HCT116 (cell line): ENCODE measurements at regions not wholly inside any gene's neighbourhood (a gene's known extent, or its start where the extent isn't known, plus 50 kb on each side); places are given as distances from the start of the nearest gene placed in this dataset.

ENCODE experiments used
- ATAC-seq: fragments of 200-7000 bp; cut with Tn5 transposase; 2 replicates; pipeline ENCODE4 v1.9.1; 2020; ENCODE audit warnings: mild to moderate bottlenecking, moderate library complexity
- BruUV-seq: library from RNA; stranded (reverse); fragments of 400-500 nt; replicated peaks from 2 replicates; lab custom pipeline; 2021; lab: Mats Ljungman, UMichigan
- CTCF ChIA-PET: fragments of 300-600 bp; sonication (Branson Sonifier 250); formaldehyde crosslinking; loops from one replicate; lab custom pipeline; 2021; ENCODE audit warnings: antibody characterized with exemption; lab: Charles Lee
- POLR2A ChIA-PET: fragments of 300-600, 350-600 bp; sonication (Branson Sonifier 250); formaldehyde crosslinking; loops from one replicate; lab custom pipeline; 2021; ENCODE audit warnings: antibody characterized with exemption; lab: Charles Lee
- RAD21 ChIA-PET, 2 experiments: fragments of 300-600 bp; sonication (Branson Sonifier 250); formaldehyde crosslinking; loops; one replicate each; lab custom pipeline; 2023; ENCODE audit warnings: low total read pairs in 2 of 2; ENCODE audit not compliant: uncharacterized antibody in 2 of 2, unreplicated experiment in 2 of 2, low non-redundant PET in 1 of 2; lab: Charles Lee
- DNase-seq: peaks from one replicate; pipeline ENCODE4 v3.0.0-alpha.2; 2010; ENCODE audit warnings: low read depth, low spot score
- H2AFZ ChIP-seq: fragments of 200-600 bp; shearing (Covaris generic), sonication (generic); 2 replicates; pipeline ENCODE4 v1.6.1; 2017; ENCODE audit warnings: low read depth, mixed run types, mixed read lengths, antibody characterized with exemption, low read length; ENCODE audit not compliant: poor library complexity, severe bottlenecking
- H3K27ac ChIP-seq: 2 replicates; pipeline ENCODE4 v1.5.1; 2012; ENCODE audit warnings: low read depth, low read length
- H3K27me3 ChIP-seq: fragments of 200-600 bp; sonication (generic); 2 replicates; pipeline ENCODE4 v1.6.1; 2016; ENCODE audit warnings: mixed run types, low read length, mixed read lengths; ENCODE audit not compliant: insufficient read depth
- H3K36me3 ChIP-seq, 2 experiments: fragments of 200-500 bp in 1 of 2; fragments of 200-600 bp in 1 of 2; sonication (Bioruptor generic) in 1 of 2; sonication (generic) in 1 of 2; 2 replicates each; pipeline versions ENCODE4 v1.5.1 to v1.6.1; 2014 to 2016; ENCODE audit warnings: low read length in 2 of 2, inconsistent platforms in 1 of 2, mixed read lengths in 1 of 2, mixed run types in 1 of 2; ENCODE audit not compliant: insufficient read depth in 2 of 2, control insufficient read depth in 1 of 2
- H3K4me1 ChIP-seq, 2 experiments: fragments of 200-600 bp in 1 of 2; sonication (generic) in 1 of 2; 2 replicates each; pipeline versions ENCODE4 v1.5.1 to v1.6.1; 2012 to 2017; ENCODE audit warnings: low read length in 2 of 2, inconsistent platforms in 1 of 2, mild to moderate bottlenecking in 1 of 2, mixed read lengths in 1 of 2, mixed run types in 1 of 2, moderate library complexity in 1 of 2; ENCODE audit not compliant: insufficient read depth in 2 of 2, control insufficient read depth in 1 of 2
- H3K4me2 ChIP-seq: fragments of 200-600 bp; sonication (generic); 2 replicates; pipeline ENCODE4 v1.6.1; 2017; ENCODE audit warnings: mixed run types, low read length, mixed read lengths
- H3K4me3 ChIP-seq, 2 experiments: fragments of 200-600 bp in 1 of 2; sonication (generic) in 1 of 2; replicated peaks in 1 of 2; 2 replicates each; pipeline ENCODE4 v1.5.1; 2011 to 2016; ENCODE audit warnings: low read length in 2 of 2, control low read depth in 1 of 2, low read depth in 1 of 2, mild to moderate bottlenecking in 1 of 2, mixed read lengths in 1 of 2, mixed run types in 1 of 2
- H3K79me2 ChIP-seq: fragments of 200-600 bp; sonication (generic); 2 replicates; pipeline ENCODE4 v1.6.1; 2017; ENCODE audit warnings: mild to moderate bottlenecking, mixed run types, low read length, moderate library complexity, mixed read lengths; ENCODE audit not compliant: insufficient read depth
- H3K9ac ChIP-seq: fragments of 200-600 bp; sonication (generic); 2 replicates; pipeline ENCODE4 v1.6.1; 2016; ENCODE audit warnings: low read length, mixed read lengths
- H3K9me2 ChIP-seq: fragments of 200-600 bp; sonication (generic), shearing (Covaris generic); 2 replicates; pipeline ENCODE4 v1.6.1; 2017; ENCODE audit warnings: mixed run types, mild to moderate bottlenecking, moderate library complexity; ENCODE audit not compliant: insufficient read depth
- H3K9me3 ChIP-seq, 2 experiments: fragments of 200-500 bp in 1 of 2; fragments of 200-600 bp in 1 of 2; sonication (Bioruptor generic) in 1 of 2; sonication (generic) in 1 of 2; 2 replicates each; pipeline ENCODE4 v1.6.1; 2014 to 2017; ENCODE audit warnings: low read length in 2 of 2, mixed read lengths in 2 of 2, inconsistent platforms in 1 of 2, low read depth in 1 of 2, mild to moderate bottlenecking in 1 of 2, mixed run types in 1 of 2, moderate library complexity in 1 of 2; ENCODE audit not compliant: control insufficient read depth in 1 of 2, insufficient read depth in 1 of 2
- H4K20me1 ChIP-seq: fragments of 200-600 bp; sonication (generic), shearing (Covaris generic); 2 replicates; pipeline ENCODE4 v1.6.1; 2017; ENCODE audit warnings: mixed run types, mild to moderate bottlenecking, moderate library complexity; ENCODE audit not compliant: insufficient read depth
- ATF3 ChIP-seq: IDR thresholded peaks from 2 replicates; pipeline ENCODE4 v1.6.1; 2012
- CBX3 ChIP-seq: IDR thresholded peaks from 2 replicates; pipeline ENCODE4 v1.6.1; 2012; ENCODE audit warnings: low read depth
- CEBPB ChIP-seq: IDR thresholded peaks from 2 replicates; pipeline ENCODE4 v1.6.1; 2012; ENCODE audit warnings: low read depth
- CTCF ChIP-seq, 3 experiments: fragments of 200-600 bp in 1 of 3; sonication (generic) in 1 of 3; IDR thresholded peaks in 2 of 3; conservative IDR thresholded peaks in 1 of 3; 2 replicates each; pipeline ENCODE4 v1.5.1; 2012 to 2017; ENCODE audit warnings: low read depth in 2 of 3, low read length in 2 of 3, antibody characterized with exemption in 1 of 3, borderline replicate concordance in 1 of 3, control low read depth in 1 of 3, mild to moderate bottlenecking in 1 of 3, mixed read lengths in 1 of 3, mixed run types in 1 of 3, moderate library complexity in 1 of 3; ENCODE audit not compliant: insufficient read depth in 1 of 3
- EGR1 ChIP-seq: IDR thresholded peaks from 2 replicates; pipeline ENCODE4 v1.6.1; 2012; ENCODE audit warnings: low read depth
- ELF1 ChIP-seq: IDR thresholded peaks from 2 replicates; pipeline ENCODE4 v1.6.1; 2012; ENCODE audit warnings: low read depth, borderline replicate concordance
- EZH2 ChIP-seq: fragments of 200-600 bp; sonication (generic); IDR thresholded peaks from 2 replicates; pipeline ENCODE4 v1.6.1; 2017; ENCODE audit warnings: antibody characterized with exemption, mixed run types
- EZH2phosphoT487 ChIP-seq: fragments of 200-600 bp; IDR thresholded peaks from 2 replicates; pipeline ENCODE4 v1.6.1; 2018; ENCODE audit warnings: antibody characterized with exemption, borderline replicate concordance
- JUND ChIP-seq: IDR thresholded peaks from 2 replicates; pipeline ENCODE4 v1.6.1; 2012
- MAX ChIP-seq: IDR thresholded peaks from 2 replicates; pipeline ENCODE4 v1.6.1; 2012
- POLR2A ChIP-seq: IDR thresholded peaks from 2 replicates; pipeline ENCODE4 v1.7.0; 2011; ENCODE audit warnings: borderline replicate concordance; ENCODE audit not compliant: insufficient read depth, insufficient read length; ENCODE audit errors: extremely low read depth
- POLR2AphosphoS5 ChIP-seq: IDR thresholded peaks from 2 replicates; pipeline ENCODE4 v1.6.1; 2011; ENCODE audit warnings: mild to moderate bottlenecking, low read depth, low read length, moderate library complexity
- RAD21 ChIP-seq: IDR thresholded peaks from 2 replicates; pipeline ENCODE4 v1.6.1; 2012; ENCODE audit warnings: low read depth, mild to moderate bottlenecking
- SIN3A ChIP-seq: IDR thresholded peaks from 2 replicates; pipeline ENCODE4 v1.6.1; 2012; ENCODE audit warnings: low read depth
- SP1 ChIP-seq: IDR thresholded peaks from 2 replicates; pipeline ENCODE4 v1.6.1; 2012; ENCODE audit warnings: low read depth
- SRF ChIP-seq: IDR thresholded peaks from 2 replicates; pipeline ENCODE4 v1.6.1; 2012; ENCODE audit warnings: low read depth
- TCF7L2 ChIP-seq: IDR thresholded peaks from 2 replicates; pipeline ENCODE4 v1.7.0; 2011; ENCODE audit warnings: borderline replicate concordance, inconsistent platforms; ENCODE audit not compliant: insufficient read depth, insufficient read length; ENCODE audit errors: extremely low read depth
- YY1 ChIP-seq: IDR thresholded peaks from 2 replicates; pipeline ENCODE4 v1.6.1; 2011; ENCODE audit warnings: low read length, low read depth, moderate library complexity, mild to moderate bottlenecking; ENCODE audit not compliant: insufficient replicate concordance; ENCODE audit errors: extremely low read depth
- ZFX ChIP-seq: fragments of 450-650 bp; IDR thresholded peaks from 2 replicates; pipeline ENCODE4 v1.6.1; 2017
- ZNF274 ChIP-seq: fragments of 200-500 bp; sonication (Bioruptor generic); IDR thresholded peaks from 2 replicates; pipeline ENCODE4 v1.6.1; 2014; ENCODE audit warnings: mild to moderate bottlenecking, low read depth, low read length, inconsistent platforms
- intact Hi-C: fragments of 100-400 bp; cut with micrococcal nuclease; formaldehyde crosslinking; loops from 2 replicates; pipeline ENCODE4 v1.10.0; 2022
- TF ChIP-seq, protein P1 (sequence below): IDR thresholded peaks from 2 replicates; pipeline ENCODE4 v1.6.1; 2012; ENCODE audit warnings: low read depth

GRCh38 chr3:30227571-30228301 lies 378.7 kb upstream of the TGFBR2 start:
- ATAC-seq: peak; percentile 78
- peak overlapping the region; percentile 40 for H3K4me2 ChIP-seq
- H3K27ac ChIP-seq: peak overlapping the region; percentile 65
- no peaks in the 10 kb centered on the region for H3K9me3 ChIP-seq
- no peaks in the 10 kb centered on the region for H3K9me2 ChIP-seq
- H3K36me3 ChIP-seq: no peaks in the 10 kb centered on the region
- H4K20me1 ChIP-seq: no peaks in the 10 kb centered on the region
- H2AFZ ChIP-seq: peak overlapping the region; percentile 83
- BruUV-seq: no TSS peak
- intact Hi-C loops: no loop called here
- H3K9ac ChIP-seq: no peak overlapping the region
- RAD21 ChIA-PET: no interaction called here
- no peaks in the 10 kb centered on the region for H3K27me3 ChIP-seq
- POLR2A ChIA-PET: no interaction called here
- DNase-seq: peak; percentile 27
- H3K4me1 ChIP-seq: peaks cover 18 to 27% of the 10 kb centered on the region in 2 experiments
- H3K79me2 ChIP-seq: no peaks in the 10 kb centered on the region
- no peak overlapping the region for H3K4me3 ChIP-seq
- CTCF ChIA-PET: no interaction called here
- TF ChIP-seq SRF (no peak), CEBPB (peak; percentile 92), CBX3 (no peak), EGR1 (no peak), POLR2A (no peak), TCF7L2 (peak; percentile 90), SP1 (peak; percentile 62), RAD21 (no peak), YY1 (no peak), CTCF (IDR thresholded peaks at IDR 0.05 in 2 of 3, conservative IDR thresholded peaks at IDR 0.05 in 1 of 3; ENCODE audit: borderline replicate concordance in 1 of 3, insufficient read depth in 1 of 3, low read depth in 2 of 3, low read length in 2 of 3) (no peak), MAX (no peak), ELF1 (no peak), ZFX (no peak), SIN3A (peak; percentile 34; the same call in 1 of the 2 replicates), EZH2phosphoT487 (no peak), ZNF274 (no peak), EZH2 (no peak), POLR2AphosphoS5 (no peak), JUND (peak; percentile 60), ATF3 (no peak)
- TF ChIP-seq, protein P1, sequence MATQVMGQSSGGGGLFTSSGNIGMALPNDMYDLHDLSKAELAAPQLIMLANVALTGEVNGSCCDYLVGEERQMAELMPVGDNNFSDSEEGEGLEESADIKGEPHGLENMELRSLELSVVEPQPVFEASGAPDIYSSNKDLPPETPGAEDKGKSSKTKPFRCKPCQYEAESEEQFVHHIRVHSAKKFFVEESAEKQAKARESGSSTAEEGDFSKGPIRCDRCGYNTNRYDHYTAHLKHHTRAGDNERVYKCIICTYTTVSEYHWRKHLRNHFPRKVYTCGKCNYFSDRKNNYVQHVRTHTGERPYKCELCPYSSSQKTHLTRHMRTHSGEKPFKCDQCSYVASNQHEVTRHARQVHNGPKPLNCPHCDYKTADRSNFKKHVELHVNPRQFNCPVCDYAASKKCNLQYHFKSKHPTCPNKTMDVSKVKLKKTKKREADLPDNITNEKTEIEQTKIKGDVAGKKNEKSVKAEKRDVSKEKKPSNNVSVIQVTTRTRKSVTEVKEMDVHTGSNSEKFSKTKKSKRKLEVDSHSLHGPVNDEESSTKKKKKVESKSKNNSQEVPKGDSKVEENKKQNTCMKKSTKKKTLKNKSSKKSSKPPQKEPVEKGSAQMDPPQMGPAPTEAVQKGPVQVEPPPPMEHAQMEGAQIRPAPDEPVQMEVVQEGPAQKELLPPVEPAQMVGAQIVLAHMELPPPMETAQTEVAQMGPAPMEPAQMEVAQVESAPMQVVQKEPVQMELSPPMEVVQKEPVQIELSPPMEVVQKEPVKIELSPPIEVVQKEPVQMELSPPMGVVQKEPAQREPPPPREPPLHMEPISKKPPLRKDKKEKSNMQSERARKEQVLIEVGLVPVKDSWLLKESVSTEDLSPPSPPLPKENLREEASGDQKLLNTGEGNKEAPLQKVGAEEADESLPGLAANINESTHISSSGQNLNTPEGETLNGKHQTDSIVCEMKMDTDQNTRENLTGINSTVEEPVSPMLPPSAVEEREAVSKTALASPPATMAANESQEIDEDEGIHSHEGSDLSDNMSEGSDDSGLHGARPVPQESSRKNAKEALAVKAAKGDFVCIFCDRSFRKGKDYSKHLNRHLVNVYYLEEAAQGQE: no peak
